CD14-positive monocyte (primary cell): ENCODE measurements at regions not wholly inside any gene's neighbourhood (a gene's known extent, or its start where the extent isn't known, plus 50 kb on each side); places are given as distances from the start of the nearest gene placed in this dataset.

Experiments used
- DNase-seq, 3 donors: peaks; one replicate each; pipeline ENCODE4 v3.0.0-alpha.2; 2011 to 2022
- H2AFZ ChIP-seq: 2 replicates; pipeline ENCODE4 v1.6.0; 2012; ENCODE audit warnings: mild to moderate bottlenecking, low read depth, low read length, inconsistent platforms; ENCODE audit not compliant: insufficient read depth, poor library complexity, severe bottlenecking
- H3K27ac ChIP-seq, 2 donors: 1 replicate in 1 of 2; 2 replicates in 1 of 2; pipeline ENCODE4 v1.5.1; 2012 to 2013; ENCODE audit warnings: low read length in 2 of 2, control low read depth in 1 of 2, inconsistent platforms in 1 of 2, low read depth in 1 of 2, mild to moderate bottlenecking in 1 of 2
- H3K27me3 ChIP-seq, 2 donors: one replicate each; pipeline versions ENCODE4 v1.6.0 to v1.6.1; 2011 to 2013; ENCODE audit warnings: low read length in 2 of 2; ENCODE audit not compliant: control insufficient read depth in 2 of 2, insufficient read depth in 2 of 2
- H3K36me3 ChIP-seq, 2 donors: replicated peaks in 1 of 2; 1 replicate in 1 of 2; 2 replicates in 1 of 2; pipeline versions ENCODE4 v1.5.1 to v1.6.1; 2012 to 2013; ENCODE audit warnings: low read length in 2 of 2, control low read depth in 1 of 2, inconsistent platforms in 1 of 2, mild to moderate bottlenecking in 1 of 2; ENCODE audit not compliant: insufficient read depth in 2 of 2, control insufficient read depth in 1 of 2
- H3K4me1 ChIP-seq, 2 donors: 1 replicate in 1 of 2; 2 replicates in 1 of 2; pipeline versions ENCODE4 v1.5.1 to v1.6.1; 2012 to 2013; ENCODE audit warnings: low read length in 2 of 2, control low read depth in 1 of 2, inconsistent platforms in 1 of 2, mild to moderate bottlenecking in 1 of 2, moderate library complexity in 1 of 2; ENCODE audit not compliant: insufficient read depth in 2 of 2, control insufficient read depth in 1 of 2
- H3K4me2 ChIP-seq: replicated peaks from 2 replicates; pipeline ENCODE3; 2012; ENCODE audit warnings: low read length, moderate library complexity, mild to moderate bottlenecking; ENCODE audit not compliant: poor library complexity, severe bottlenecking; ENCODE audit errors: extremely low read depth
- H3K4me3 ChIP-seq, 3 experiments: fragments of 200-600 bp in 1 of 3; sonication (generic) in 1 of 3; replicated peaks in 1 of 3; 1 replicate in 2 of 3; 2 replicates in 1 of 3; pipeline ENCODE4 v1.5.1; 2011 to 2013; ENCODE audit warnings: low read length in 3 of 3, mild to moderate bottlenecking in 3 of 3, control low read depth in 2 of 3, low read depth in 2 of 3, inconsistent platforms in 1 of 3, moderate library complexity in 1 of 3
- H3K79me2 ChIP-seq: 2 replicates; pipeline ENCODE4 v1.6.0; 2012; ENCODE audit warnings: mild to moderate bottlenecking, control low read depth, inconsistent platforms, low read length, moderate library complexity; ENCODE audit not compliant: insufficient read depth
- H3K9ac ChIP-seq: 2 replicates; pipeline ENCODE4 v1.6.0; 2017; ENCODE audit warnings: low read length, mild to moderate bottlenecking; ENCODE audit not compliant: insufficient read depth, poor library complexity, severe bottlenecking
- H3K9me3 ChIP-seq, 2 donors: replicated peaks in 1 of 2; 1 replicate in 1 of 2; 2 replicates in 1 of 2; pipeline versions ENCODE4 v1.5.1 to v1.6.1; 2012 to 2013; ENCODE audit warnings: low read length in 2 of 2, control low read depth in 1 of 2; ENCODE audit not compliant: control insufficient read depth in 1 of 2, insufficient read depth in 1 of 2
- H4K20me1 ChIP-seq: 2 replicates; pipeline ENCODE4 v1.6.0; 2012; ENCODE audit warnings: mild to moderate bottlenecking, low read length, control low read depth, moderate library complexity; ENCODE audit not compliant: insufficient read depth
- H3K27ac Mint-ChIP-seq, 7 donors: one replicate each; pipeline ENCODE4 v1.8.0; 2020; ENCODE audit warnings: mild to moderate bottlenecking in 7 of 7, mixed read lengths in 7 of 7, moderate library complexity in 6 of 7, inconsistent platforms in 2 of 7
- H3K27me3 Mint-ChIP-seq, 3 donors: one replicate each; pipeline ENCODE4 v1.8.0; 2021 to 2022; ENCODE audit warnings: low read depth in 3 of 3, mild to moderate bottlenecking in 3 of 3, mixed read lengths in 3 of 3, moderate library complexity in 3 of 3, inconsistent platforms in 1 of 3
- H3K36me3 Mint-ChIP-seq, 2 donors: one replicate each; pipeline ENCODE4 v1.8.0; 2020; ENCODE audit warnings: mixed read lengths in 2 of 2, inconsistent platforms in 1 of 2, mild to moderate bottlenecking in 1 of 2
- H3K4me1 Mint-ChIP-seq: one replicate; pipeline ENCODE4 v1.8.0; 2020; ENCODE audit warnings: mild to moderate bottlenecking, mixed read lengths
- H3K4me3 Mint-ChIP-seq, 2 donors: one replicate each; pipeline ENCODE4 v1.8.0; 2020; ENCODE audit warnings: mild to moderate bottlenecking in 2 of 2, mixed read lengths in 2 of 2, moderate library complexity in 1 of 2
- H3K9me3 Mint-ChIP-seq, 7 donors: one replicate each; pipeline ENCODE4 v1.8.0; 2020 to 2022; ENCODE audit warnings: mixed read lengths in 7 of 7, mild to moderate bottlenecking in 6 of 7, moderate library complexity in 6 of 7, inconsistent platforms in 2 of 7
- WGBS: methylation state at CpG from one replicate; pipeline ENCODE4 v1.1.5; 2013; ENCODE audit warnings: missing lambda C conversion rate; ENCODE audit not compliant: insufficient coverage; 5-methylcytosine and 5-hydroxymethylcytosine counted together
- intact Hi-C, 2 donors: fragments of 100-400 bp; cut with micrococcal nuclease; formaldehyde crosslinking; loops; one replicate each; pipeline versions ENCODE4 v1.15.0 to v1.15.1; 2023
- TF ChIP-seq, protein P1 (sequence below): fragments of 200-600 bp; IDR thresholded peaks from one replicate; pipeline ENCODE4 v1.8.0; 2022; ENCODE audit warnings: antibody characterized with exemption, mild to moderate bottlenecking

DNA sequence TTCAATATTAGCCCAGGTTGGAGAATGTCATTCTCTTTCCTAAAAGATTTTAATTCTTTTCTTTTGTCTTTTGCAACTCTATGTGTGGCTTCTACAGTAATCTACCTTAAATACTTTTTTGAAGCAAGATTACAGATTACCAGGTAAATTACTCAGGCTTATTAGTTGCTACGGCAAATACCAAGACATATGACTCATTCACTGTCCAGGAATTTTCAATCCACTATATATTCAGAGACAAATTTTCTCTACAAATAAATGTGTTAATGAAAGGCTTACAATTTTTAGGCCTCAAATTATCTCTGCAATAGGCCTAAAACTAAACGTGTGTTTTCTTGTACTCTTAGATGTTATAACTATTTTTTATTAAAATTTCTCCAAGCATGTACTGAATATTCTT, 631.3 kb downstream of the DIAPH3 start:
- Mint-ChIP-seq H3K27me3 (peaks cover 0 to 4% (median 0%) of the 10 kb centered on the region in 3 donors), H3K4me1 (peaks cover 16% of the 10 kb centered on the region), H3K36me3 (no peaks in the 10 kb centered on the region), H3K27ac (no peak overlapping the region), H3K4me3 (no peak overlapping the region), H3K9me3 (peaks cover 0 to 2% (median 0%) of the 10 kb centered on the region in 7 donors)
- intact Hi-C loops, result no loop called here
- Histone ChIP-seq H3K9ac (no peak overlapping the region), H3K9me3 (no peaks in the 10 kb centered on the region), H3K36me3 (no peaks in the 10 kb centered on the region), H2AFZ (no peak overlapping the region), H3K4me1 (peaks cover 0 to 12% of the 10 kb centered on the region in 2 donors), H3K27ac (no peak overlapping the region), H3K79me2 (no peaks in the 10 kb centered on the region), H3K4me3 (no peak overlapping the region), H3K4me2 (no peak overlapping the region), H3K27me3 (no peaks in the 10 kb centered on the region), H4K20me1 (no peaks in the 10 kb centered on the region)
- no peak for DNase-seq
- TF ChIP-seq, protein P1, sequence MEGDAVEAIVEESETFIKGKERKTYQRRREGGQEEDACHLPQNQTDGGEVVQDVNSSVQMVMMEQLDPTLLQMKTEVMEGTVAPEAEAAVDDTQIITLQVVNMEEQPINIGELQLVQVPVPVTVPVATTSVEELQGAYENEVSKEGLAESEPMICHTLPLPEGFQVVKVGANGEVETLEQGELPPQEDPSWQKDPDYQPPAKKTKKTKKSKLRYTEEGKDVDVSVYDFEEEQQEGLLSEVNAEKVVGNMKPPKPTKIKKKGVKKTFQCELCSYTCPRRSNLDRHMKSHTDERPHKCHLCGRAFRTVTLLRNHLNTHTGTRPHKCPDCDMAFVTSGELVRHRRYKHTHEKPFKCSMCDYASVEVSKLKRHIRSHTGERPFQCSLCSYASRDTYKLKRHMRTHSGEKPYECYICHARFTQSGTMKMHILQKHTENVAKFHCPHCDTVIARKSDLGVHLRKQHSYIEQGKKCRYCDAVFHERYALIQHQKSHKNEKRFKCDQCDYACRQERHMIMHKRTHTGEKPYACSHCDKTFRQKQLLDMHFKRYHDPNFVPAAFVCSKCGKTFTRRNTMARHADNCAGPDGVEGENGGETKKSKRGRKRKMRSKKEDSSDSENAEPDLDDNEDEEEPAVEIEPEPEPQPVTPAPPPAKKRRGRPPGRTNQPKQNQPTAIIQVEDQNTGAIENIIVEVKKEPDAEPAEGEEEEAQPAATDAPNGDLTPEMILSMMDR, result no peak
- WGBS, result no CpG with 5 or more reads among the region's 2 CpGs

DNA sequence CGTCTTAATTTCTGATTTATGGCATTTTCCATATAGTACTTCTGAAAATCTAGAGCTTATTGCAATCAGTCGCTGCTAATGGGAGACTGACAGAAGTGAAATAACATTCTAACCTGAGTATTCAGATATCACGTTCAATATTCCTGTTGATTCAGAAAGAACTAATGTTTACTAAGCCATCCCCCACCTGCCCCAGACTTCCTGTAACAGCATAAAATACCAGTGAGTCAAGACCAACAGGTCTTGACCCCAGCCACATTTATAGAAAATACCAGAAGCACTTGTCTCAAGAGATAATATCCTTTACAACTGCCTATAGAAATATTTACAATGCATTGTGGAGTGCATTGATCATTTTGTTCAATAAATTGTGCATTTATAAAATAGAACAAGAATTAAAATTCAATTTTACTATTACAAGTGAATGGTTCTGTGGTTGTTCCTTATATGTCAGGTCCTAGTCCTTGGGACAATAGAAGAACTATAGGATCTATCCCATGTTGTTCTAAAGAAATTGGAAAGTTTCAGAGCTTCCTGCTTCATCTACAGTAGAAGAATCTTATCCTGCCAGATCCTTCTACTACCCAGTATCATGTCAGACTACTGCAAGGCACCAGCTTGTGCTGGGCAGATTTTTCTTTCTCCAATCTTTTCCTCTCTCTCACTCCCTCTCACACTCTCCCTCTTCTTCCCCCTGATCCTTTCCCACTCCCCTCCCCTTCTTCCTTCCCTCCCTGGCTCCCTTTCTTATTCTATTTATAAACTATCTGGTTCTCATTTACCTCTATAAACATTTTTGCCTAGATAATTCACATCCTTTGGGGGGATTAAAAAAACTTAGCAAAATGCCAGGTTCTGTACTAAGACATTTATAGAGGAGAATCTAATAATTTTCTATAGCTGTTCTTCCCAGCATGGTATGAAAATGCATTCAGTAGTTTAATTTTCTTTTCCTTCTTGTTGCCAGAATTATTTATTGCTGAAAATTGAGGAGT, 629.9 kb downstream of the DIAPH3 start:
- Mint-ChIP-seq H3K27ac (no peak overlapping the region), H3K27me3 (peaks cover 0 to 4% (median 2%) of the 10 kb centered on the region in 3 donors), H3K36me3 (no peaks in the 10 kb centered on the region), H3K9me3 (peaks cover 0 to 3% (median 2%) of the 10 kb centered on the region in 7 donors), H3K4me3 (no peak overlapping the region), H3K4me1 (peaks cover 13% of the 10 kb centered on the region)
- TF ChIP-seq, protein P1, result no peak
- WGBS, result no CpG with 5 or more reads among the region's 3 CpGs
- Histone ChIP-seq H3K36me3 (no peaks in the 10 kb centered on the region), H3K4me1 (peaks cover 0 to 8% of the 10 kb centered on the region in 2 donors), H2AFZ (no peak overlapping the region), H4K20me1 (no peaks in the 10 kb centered on the region), H3K79me2 (no peaks in the 10 kb centered on the region), H3K27ac (no peak overlapping the region), H3K9ac (no peak overlapping the region), H3K4me3 (no peak overlapping the region), H3K9me3 (peaks cover 0 to 6% of the 10 kb centered on the region in 2 donors), H3K4me2 (no peak overlapping the region), H3K27me3 (no peaks in the 10 kb centered on the region)
- intact Hi-C loops, result no loop called here
- DNase-seq, result no peak
